OCI-LY1 (cell line): ENCODE measurements at regions not wholly inside any gene's neighbourhood (a gene's known extent, or its start where the extent isn't known, plus 50 kb on each side); places are given as distances from the start of the nearest gene placed in this dataset.
"Not testable (repeated sequence)": the region's sequence is repeated elsewhere in the genome, so short reads cannot be mapped to it uniquely, and the experiment has no call there.

Source experiments
- H2AFZ ChIP-seq: fragments of 200-600 bp; sonication (generic), shearing (Covaris generic); 2 replicates; pipeline ENCODE4 v1.6.0; 2014; ENCODE audit warnings: antibody characterized with exemption, mild to moderate bottlenecking, low read length
- H3F3A ChIP-seq: fragments of 200-600 bp; sonication (generic), shearing (Covaris generic); 2 replicates; pipeline ENCODE4 v1.6.0; 2014; ENCODE audit warnings: mild to moderate bottlenecking, antibody characterized with exemption, low read length, moderate library complexity; ENCODE audit not compliant: insufficient read depth
- H3K27ac ChIP-seq: fragments of 200-600 bp; sonication (generic); 2 replicates; pipeline ENCODE4 v1.5.1; 2014; ENCODE audit warnings: low read length, mixed run types, mild to moderate bottlenecking, low read depth; ENCODE audit not compliant: poor library complexity, severe bottlenecking
- H3K27me3 ChIP-seq: fragments of 200-600 bp; sonication (generic); 2 replicates; pipeline ENCODE4 v1.6.0; 2014; ENCODE audit warnings: antibody characterized with exemption, mild to moderate bottlenecking, low read length, moderate library complexity; ENCODE audit not compliant: insufficient read depth
- H3K36me3 ChIP-seq: fragments of 200-600 bp; sonication (generic); 2 replicates; pipeline ENCODE4 v1.6.1; 2014; ENCODE audit warnings: mild to moderate bottlenecking, antibody characterized with exemption, low read length, moderate library complexity, mixed read lengths; ENCODE audit not compliant: insufficient read depth
- H3K4me1 ChIP-seq: fragments of 200-600 bp; sonication (generic); 2 replicates; pipeline ENCODE4 v1.5.1; 2014; ENCODE audit warnings: mild to moderate bottlenecking, low read length, moderate library complexity; ENCODE audit not compliant: insufficient read depth, severe bottlenecking
- H3K4me2 ChIP-seq: fragments of 200-600 bp; sonication (generic), shearing (Covaris generic); 2 replicates; pipeline ENCODE4 v1.6.1; 2014; ENCODE audit warnings: low read length
- H3K4me3 ChIP-seq: fragments of 200-600 bp; sonication (generic); 2 replicates; pipeline ENCODE4 v1.5.1; 2014; ENCODE audit warnings: low read length, low read depth, mild to moderate bottlenecking, mixed read lengths; ENCODE audit not compliant: poor library complexity, severe bottlenecking
- H3K79me2 ChIP-seq: fragments of 200-600 bp; shearing (Covaris generic); 2 replicates; pipeline ENCODE4 v1.6.1; 2016; ENCODE audit warnings: mixed run types, low read length, mixed read lengths; ENCODE audit not compliant: insufficient read depth
- H3K9ac ChIP-seq: fragments of 200-600 bp; sonication (generic), shearing (Covaris generic); 2 replicates; pipeline ENCODE4 v1.6.1; 2014; ENCODE audit warnings: mild to moderate bottlenecking, low read length, mixed read lengths
- H3K9me2 ChIP-seq: fragments of 200-600 bp; sonication (generic), shearing (Covaris generic); 2 replicates; pipeline ENCODE4 v1.6.1; 2014; ENCODE audit warnings: low read depth, mild to moderate bottlenecking, low read length, mixed read lengths
- H3K9me3 ChIP-seq: fragments of 200-600 bp; shearing (Covaris generic); 2 replicates; pipeline ENCODE4 v1.6.1; 2014; ENCODE audit warnings: low read length, mixed read lengths
- H4K20me1 ChIP-seq: fragments of 200-600 bp; sonication (generic), shearing (Covaris generic); 2 replicates; pipeline ENCODE4 v1.6.0; 2016; ENCODE audit warnings: mild to moderate bottlenecking, low read length; ENCODE audit not compliant: insufficient read depth
- EZH2 ChIP-seq: fragments of 200-600 bp; sonication (generic), shearing (Covaris generic); IDR thresholded peaks from 2 replicates; pipeline ENCODE4 v1.8.0; 2017; ENCODE audit warnings: borderline replicate concordance, mixed run types, mild to moderate bottlenecking, antibody characterized with exemption, low read length, moderate library complexity, mixed read lengths
- TF ChIP-seq, protein P1 (sequence below): fragments of 200-600 bp; sonication (generic), shearing (Covaris generic); IDR thresholded peaks from 2 replicates; pipeline ENCODE4 v1.5.1; 2017; ENCODE audit warnings: mild to moderate bottlenecking, antibody characterized with exemption, low read length, moderate library complexity, mixed read lengths

DNA sequence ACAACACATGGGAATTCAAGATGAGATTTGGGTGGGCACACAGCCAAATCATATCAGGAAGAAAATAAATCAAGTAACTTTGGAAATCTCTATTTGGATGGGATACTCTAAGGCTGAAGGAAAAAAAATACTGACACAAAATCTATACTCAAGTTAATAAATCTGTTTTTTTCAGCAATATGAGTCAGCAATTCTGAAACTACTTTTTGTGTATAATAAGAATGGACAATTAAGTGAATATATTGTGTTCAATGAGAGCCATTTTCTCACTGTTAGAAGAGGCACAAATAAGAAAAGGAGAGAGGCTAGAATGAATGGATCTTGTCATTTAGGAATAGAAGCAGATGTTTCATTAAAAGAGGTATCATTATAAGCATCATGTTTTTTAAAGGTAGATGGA is 651.0 kb downstream of the TAF11L14 start:
- no peaks in the 10 kb centered on the region for H3K9me2 ChIP-seq
- H3K9ac ChIP-seq = no peak overlapping the region
- no peak overlapping the region for H3K27ac ChIP-seq
- H3K9me3 ChIP-seq = no peaks in the 10 kb centered on the region
- no peaks in the 10 kb centered on the region for H3K27me3 ChIP-seq
- H2AFZ ChIP-seq = no peak overlapping the region
- no peaks in the 10 kb centered on the region for H3K4me1 ChIP-seq
- H4K20me1 ChIP-seq = no peaks in the 10 kb centered on the region
- H3K4me3 ChIP-seq = no peak overlapping the region
- H3F3A ChIP-seq = no peaks in the 10 kb centered on the region
- H3K79me2 ChIP-seq = no peaks in the 10 kb centered on the region
- TF ChIP-seq EZH2 = no peak
- TF ChIP-seq, protein P1, sequence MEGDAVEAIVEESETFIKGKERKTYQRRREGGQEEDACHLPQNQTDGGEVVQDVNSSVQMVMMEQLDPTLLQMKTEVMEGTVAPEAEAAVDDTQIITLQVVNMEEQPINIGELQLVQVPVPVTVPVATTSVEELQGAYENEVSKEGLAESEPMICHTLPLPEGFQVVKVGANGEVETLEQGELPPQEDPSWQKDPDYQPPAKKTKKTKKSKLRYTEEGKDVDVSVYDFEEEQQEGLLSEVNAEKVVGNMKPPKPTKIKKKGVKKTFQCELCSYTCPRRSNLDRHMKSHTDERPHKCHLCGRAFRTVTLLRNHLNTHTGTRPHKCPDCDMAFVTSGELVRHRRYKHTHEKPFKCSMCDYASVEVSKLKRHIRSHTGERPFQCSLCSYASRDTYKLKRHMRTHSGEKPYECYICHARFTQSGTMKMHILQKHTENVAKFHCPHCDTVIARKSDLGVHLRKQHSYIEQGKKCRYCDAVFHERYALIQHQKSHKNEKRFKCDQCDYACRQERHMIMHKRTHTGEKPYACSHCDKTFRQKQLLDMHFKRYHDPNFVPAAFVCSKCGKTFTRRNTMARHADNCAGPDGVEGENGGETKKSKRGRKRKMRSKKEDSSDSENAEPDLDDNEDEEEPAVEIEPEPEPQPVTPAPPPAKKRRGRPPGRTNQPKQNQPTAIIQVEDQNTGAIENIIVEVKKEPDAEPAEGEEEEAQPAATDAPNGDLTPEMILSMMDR = no peak
- no peaks in the 10 kb centered on the region for H3K36me3 ChIP-seq
- H3K4me2 ChIP-seq = no peak overlapping the region

DNA sequence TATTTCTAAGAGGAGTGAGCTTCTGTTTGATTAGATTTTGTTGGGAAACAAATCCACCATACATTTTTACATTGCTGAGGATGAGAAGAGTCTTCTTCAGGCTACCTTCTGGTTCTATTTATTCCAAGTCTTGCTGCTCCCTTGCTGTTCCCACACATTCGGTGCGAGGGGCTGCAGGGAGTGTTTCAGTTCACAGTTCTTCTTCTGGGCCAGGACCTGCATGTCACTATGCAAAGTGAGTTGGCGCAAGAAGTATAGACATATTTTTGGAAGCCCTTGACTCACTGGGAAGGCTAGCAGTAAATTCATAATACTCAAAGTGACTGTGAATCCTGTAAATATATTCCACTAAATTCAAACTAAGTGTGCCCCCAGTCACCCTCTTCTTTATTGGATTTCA is 657.9 kb downstream of the TAF11L14 start:
- no peaks in the 10 kb centered on the region for H3F3A ChIP-seq
- H3K4me1 ChIP-seq = no peaks in the 10 kb centered on the region
- H3K4me2 ChIP-seq = no peak overlapping the region
- no peaks in the 10 kb centered on the region for H3K9me3 ChIP-seq
- H4K20me1 ChIP-seq = no peaks in the 10 kb centered on the region
- no peak overlapping the region for H3K27ac ChIP-seq
- H3K9me2 ChIP-seq = no peaks in the 10 kb centered on the region
- TF ChIP-seq, protein P1 = no peak
- TF ChIP-seq EZH2 = no peak
- H3K27me3 ChIP-seq = no peaks in the 10 kb centered on the region
- no peak overlapping the region for H3K4me3 ChIP-seq
- H2AFZ ChIP-seq = no peak overlapping the region
- H3K36me3 ChIP-seq = no peaks in the 10 kb centered on the region
- no peaks in the 10 kb centered on the region for H3K79me2 ChIP-seq
- no peak overlapping the region for H3K9ac ChIP-seq

DNA sequence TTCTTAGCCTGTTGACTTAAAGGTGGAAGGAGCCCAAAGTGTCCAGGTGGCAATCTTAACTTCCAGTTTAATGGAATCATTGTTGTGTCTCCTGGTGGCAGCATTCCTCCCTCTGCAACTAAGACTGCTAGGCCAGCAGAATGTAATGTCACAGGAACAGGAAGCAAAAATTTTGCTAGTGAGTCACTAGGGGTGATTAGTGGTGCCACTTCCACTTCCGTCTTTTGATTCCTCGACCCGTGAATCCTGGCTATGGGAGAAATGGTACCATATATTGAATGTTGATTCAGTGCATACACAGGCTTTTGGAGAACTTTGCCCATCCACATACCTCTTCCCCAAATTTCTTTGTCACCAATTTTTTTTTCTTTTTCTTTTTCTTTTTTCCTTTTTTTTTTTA is 661.4 kb downstream of the TAF11L14 start:
- not testable (repeated sequence) for H3K4me2 ChIP-seq, H3K27me3 ChIP-seq, H3K4me3 ChIP-seq, H4K20me1 ChIP-seq, H3K9ac ChIP-seq, H3K27ac ChIP-seq, H3K4me1 ChIP-seq, H3K9me2 ChIP-seq, H3F3A ChIP-seq, H3K79me2 ChIP-seq, H2AFZ ChIP-seq, H3K36me3 ChIP-seq, H3K9me3 ChIP-seq

DNA sequence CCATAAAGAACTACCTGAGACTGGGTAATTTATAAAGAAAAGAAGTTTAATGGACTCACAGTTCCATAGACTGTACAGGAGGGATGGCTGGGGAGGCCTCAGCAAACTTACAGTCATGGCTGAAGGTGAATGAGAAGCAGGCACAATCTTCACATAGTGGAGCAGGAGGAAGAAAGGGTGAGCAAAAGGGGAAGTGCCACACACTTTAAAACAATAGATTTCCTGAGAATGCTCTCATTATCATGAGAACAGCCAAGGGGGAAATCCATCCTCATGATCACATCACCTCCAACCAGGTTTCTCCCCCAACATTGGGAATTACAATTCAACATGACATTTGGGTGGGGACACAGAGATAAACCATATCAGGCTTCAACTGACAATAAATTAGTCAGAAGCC is 664.9 kb downstream of the TAF11L14 start:
- Histone ChIP-seq H3K9me3 (no peaks in the 10 kb centered on the region), H3K27ac (no peak overlapping the region), H3K9me2 (no peaks in the 10 kb centered on the region), H3F3A (no peaks in the 10 kb centered on the region), H3K4me3 (no peak overlapping the region), H3K36me3 (no peaks in the 10 kb centered on the region), H3K4me2 (no peak overlapping the region), H3K9ac (no peak overlapping the region), H3K27me3 (no peaks in the 10 kb centered on the region), H4K20me1 (no peaks in the 10 kb centered on the region), H3K4me1 (no peaks in the 10 kb centered on the region), H3K79me2 (no peaks in the 10 kb centered on the region), H2AFZ (no peak overlapping the region)
- TF ChIP-seq, protein P1 = no peak
